Activated T-cell treated with anti-CD3 and anti-CD28 coated beads, Interleukin-2, amount 50 U/mL, for 48 hours (primary cell): ENCODE measurements at regions not wholly inside any gene's neighbourhood (a gene's known extent, or its start where the extent isn't known, plus 50 kb on each side); places are given as distances from the start of the nearest gene placed in this dataset.
"Not testable (repeated sequence)": the region's sequence is repeated elsewhere in the genome, so short reads cannot be mapped to it uniquely, and the experiment has no call there.

ENCODE experiments used
- DNase-seq, 2 experiments: peaks; one replicate each; pipeline ENCODE4 v3.0.0-alpha.2; 2020

DNA sequence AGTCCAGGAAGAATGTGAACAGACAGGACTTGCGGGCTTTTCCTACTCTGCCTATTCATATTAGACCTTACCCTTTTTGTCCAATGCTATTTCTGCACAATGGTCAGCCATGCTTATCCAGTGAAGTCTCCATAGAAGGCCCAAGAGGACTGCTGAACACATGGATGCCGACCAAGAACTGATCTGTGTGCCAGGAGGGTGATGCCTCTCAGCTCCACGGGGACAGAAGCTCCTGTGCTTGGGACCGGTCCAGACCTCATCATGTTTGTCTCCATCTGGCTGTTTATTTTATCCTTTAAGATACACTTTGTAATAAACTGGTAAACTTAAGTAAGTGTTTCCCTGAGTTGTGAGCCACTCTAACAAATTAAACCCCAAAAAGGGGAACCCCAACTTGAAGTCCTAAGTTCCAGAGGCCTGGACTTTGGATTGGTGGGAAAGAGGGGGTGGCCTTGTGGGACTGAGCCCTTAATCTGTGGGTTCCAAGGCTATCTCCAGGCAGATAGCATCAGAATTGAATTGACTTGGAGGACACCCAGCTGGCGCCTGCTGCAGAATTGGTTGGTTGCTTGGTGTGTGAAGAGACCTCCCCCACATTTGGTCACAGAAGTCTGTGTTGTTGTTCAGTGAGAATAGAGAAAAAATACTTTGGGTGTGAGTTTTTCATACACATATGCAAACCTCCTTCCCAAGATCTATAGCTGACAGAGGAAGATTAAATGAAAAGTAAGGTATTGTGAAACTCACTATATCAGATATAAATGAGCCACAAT, 57.9 kb upstream of the ANKH start:
- no peak for DNase-seq

DNA sequence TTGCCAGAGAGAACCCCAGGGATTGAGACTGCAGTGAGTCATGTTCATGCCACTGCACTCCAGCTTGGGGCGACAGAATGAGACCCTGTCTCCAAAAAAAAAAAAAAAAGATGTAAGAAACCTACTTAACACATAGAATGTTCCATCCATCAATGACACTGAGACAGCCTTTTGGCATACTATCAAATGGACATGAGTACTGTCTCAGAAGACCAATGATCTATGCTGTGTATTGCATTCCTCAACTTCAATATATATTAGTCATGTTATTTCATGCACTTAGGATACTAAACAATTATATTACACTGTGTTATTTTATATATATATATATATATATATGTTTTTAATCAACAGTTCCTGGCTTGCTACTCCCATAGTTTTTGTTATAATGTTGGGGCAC, 57.1 kb upstream of the ANKH start:
- no peak for DNase-seq

DNA sequence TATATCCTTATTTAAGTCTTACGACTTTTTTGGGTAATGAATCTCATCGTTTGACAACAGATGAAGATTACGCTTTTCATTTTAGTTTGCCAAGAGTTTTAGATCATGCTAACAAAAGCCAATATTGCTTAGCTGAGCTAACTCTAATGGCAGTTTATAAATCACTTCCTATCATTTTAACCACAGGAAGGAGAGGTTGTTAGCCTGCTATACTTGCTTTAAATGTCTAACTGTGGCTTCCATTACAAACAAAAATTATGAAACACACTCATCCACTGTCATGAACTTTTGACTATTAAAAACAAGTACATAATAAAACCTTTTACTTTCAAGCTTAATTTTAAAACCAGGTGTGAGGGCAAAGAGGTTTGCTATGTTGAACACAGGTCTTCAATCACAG, 53.7 kb upstream of the ANKH start:
- DNase-seq: no peak

DNA sequence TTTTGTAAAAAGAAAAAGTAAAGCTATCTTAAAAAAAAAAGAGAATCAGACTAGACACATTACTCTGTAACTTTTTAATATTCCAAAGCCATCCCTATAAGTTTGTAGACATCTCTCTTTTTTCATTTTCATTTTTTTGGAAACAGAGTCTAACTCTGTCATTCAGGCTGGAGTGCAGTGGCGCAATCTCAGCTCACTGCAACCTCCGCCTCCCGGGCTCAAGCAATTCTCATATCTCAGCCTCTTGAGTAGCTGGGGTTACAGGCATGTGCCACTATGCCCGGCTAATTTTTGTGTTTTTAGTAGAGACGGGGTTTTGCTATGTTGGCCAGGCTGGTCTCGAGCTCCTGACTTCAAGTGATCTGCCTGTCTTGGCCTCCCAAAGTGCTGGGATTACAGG, 51.4 kb upstream of the ANKH start:
- not testable (repeated sequence) for DNase-seq

DNA sequence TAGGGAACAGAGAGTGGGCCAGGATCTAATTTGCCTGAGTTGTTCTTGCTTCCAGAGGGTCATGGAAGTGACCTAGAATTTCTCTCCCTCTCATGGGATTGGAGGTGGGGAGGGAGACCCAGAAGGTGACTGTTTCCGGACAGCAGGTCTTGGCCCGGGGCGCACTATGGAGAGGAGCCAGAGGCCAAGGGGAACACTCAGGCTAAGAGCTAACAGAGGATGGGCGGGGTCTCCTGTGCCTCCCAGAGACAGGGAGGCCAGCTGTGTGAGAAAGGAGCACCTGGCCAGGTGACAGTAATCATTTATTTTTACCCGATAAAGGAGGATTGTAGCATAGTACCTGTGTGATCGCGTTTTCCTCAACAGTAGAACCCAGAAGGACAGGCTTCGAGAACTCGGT, 50.9 kb upstream of the ANKH start:
- DNase-seq: no peak
